IMR-90 (cell line): ENCODE measurements at regions not wholly inside any gene's neighbourhood (a gene's known extent, or its start where the extent isn't known, plus 50 kb on each side); places are given as distances from the start of the nearest gene placed in this dataset.

Experiments
- ATAC-seq: fragments of 200-7000 bp; cut with Tn5 transposase; 2 replicates; pipeline ENCODE4 v1.9.1; 2020; ENCODE audit warnings: low read depth, mild to moderate bottlenecking, moderate library complexity
- BruUV-seq: library from RNA; stranded (reverse); fragments of 400-500 nt; replicated peaks from 2 replicates; lab custom pipeline; 2021; lab: Mats Ljungman, UMichigan
- CTCF ChIA-PET: fragments of 300-600 bp; formaldehyde crosslinking; extraction: SDS; loops from one replicate; lab custom pipeline; 2021; ENCODE audit warnings: antibody characterized with exemption; lab: Yijun Ruan, JAX
- POLR2A ChIA-PET: fragments of 300-600 bp; sonication (Branson Sonifier 250); formaldehyde crosslinking; loops from one replicate; lab custom pipeline; 2022; ENCODE audit warnings: antibody characterized with exemption; ENCODE audit not compliant: unreplicated experiment; lab: Charles Lee
- DNase-seq: peaks from one replicate; pipeline ENCODE4 v3.0.0; 2013
- H2AFZ ChIP-seq: replicated peaks from 2 replicates; pipeline ENCODE3; 2013; ENCODE audit warnings: low read length, mild to moderate bottlenecking; ENCODE audit not compliant: poor library complexity
- H2AK5ac ChIP-seq: 2 replicates; pipeline ENCODE4 v1.6.1; 2013; ENCODE audit warnings: low read depth, low read length, inconsistent platforms
- H2AK9ac ChIP-seq: replicated peaks from 2 replicates; pipeline ENCODE3; 2013; ENCODE audit warnings: mild to moderate bottlenecking, low read depth, low read length, moderate library complexity; ENCODE audit not compliant: poor library complexity
- H2BK120ac ChIP-seq: 2 replicates; pipeline ENCODE4 v1.6.1; 2013; ENCODE audit warnings: low read depth, low read length, inconsistent platforms
- H2BK15ac ChIP-seq: 3 replicates; pipeline ENCODE4 v1.6.1; 2013; ENCODE audit warnings: low read depth, low read length, inconsistent platforms
- H2BK20ac ChIP-seq: 2 replicates; pipeline ENCODE4 v1.6.1; 2013; ENCODE audit warnings: low read depth, mild to moderate bottlenecking, inconsistent platforms, low read length, moderate library complexity
- H2BK5ac ChIP-seq: 2 replicates; pipeline ENCODE4 v1.6.1; 2013; ENCODE audit warnings: mild to moderate bottlenecking, low read depth, low read length, inconsistent platforms; ENCODE audit not compliant: poor library complexity, severe bottlenecking
- H3K14ac ChIP-seq: replicated peaks from 2 replicates; pipeline ENCODE4 v1.6.1; 2013; ENCODE audit warnings: low read depth, low read length, inconsistent platforms
- H3K18ac ChIP-seq: 2 replicates; pipeline ENCODE4 v1.6.1; 2013; ENCODE audit warnings: low read depth, low read length, control low read depth
- H3K23ac ChIP-seq: 2 replicates; pipeline ENCODE4 v1.6.1; 2013; ENCODE audit warnings: low read depth, low read length, inconsistent platforms
- H3K27ac ChIP-seq: 2 replicates; pipeline ENCODE4 v1.5.1; 2013; ENCODE audit warnings: mild to moderate bottlenecking, control low read depth, low read length; ENCODE audit not compliant: insufficient read depth
- H3K27me3 ChIP-seq: 2 replicates; pipeline ENCODE4 v1.6.1; 2013; ENCODE audit warnings: low read length; ENCODE audit not compliant: control insufficient read depth, insufficient read depth
- H3K36me3 ChIP-seq: 2 replicates; pipeline ENCODE4 v1.6.1; 2013; ENCODE audit warnings: low read length, mixed read lengths; ENCODE audit not compliant: control insufficient read depth, insufficient read depth
- H3K4ac ChIP-seq: 2 replicates; pipeline ENCODE4 v1.6.1; 2013; ENCODE audit warnings: low read depth, low read length, inconsistent platforms
- H3K4me1 ChIP-seq: 2 replicates; pipeline ENCODE4 v1.6.1; 2013; ENCODE audit warnings: low read length, mixed read lengths; ENCODE audit not compliant: control insufficient read depth, insufficient read depth
- H3K4me2 ChIP-seq: 2 replicates; pipeline ENCODE4 v1.6.1; 2013; ENCODE audit warnings: low read depth, mild to moderate bottlenecking, control low read depth, low read length, moderate library complexity
- H3K4me3 ChIP-seq: 2 replicates; pipeline ENCODE4 v1.5.1; 2013; ENCODE audit warnings: low read depth, mild to moderate bottlenecking, control low read depth, low read length, moderate library complexity; ENCODE audit not compliant: insufficient read depth
- H3K56ac ChIP-seq: 2 replicates; pipeline ENCODE4 v1.6.1; 2013; ENCODE audit warnings: low read length, inconsistent platforms; ENCODE audit not compliant: insufficient read depth; ENCODE audit errors: extremely low read depth
- H3K79me1 ChIP-seq, 2 experiments: 2 replicates each; pipeline ENCODE4 v1.6.1; 2013; ENCODE audit warnings: low read length in 2 of 2, inconsistent platforms in 1 of 2, low read depth in 1 of 2
- H3K9ac ChIP-seq: 2 replicates; pipeline ENCODE4 v1.6.1; 2013; ENCODE audit warnings: low read depth, low read length, control low read depth
- H3K9me1 ChIP-seq: 2 replicates; pipeline ENCODE4 v1.6.1; 2013; ENCODE audit warnings: low read length, inconsistent platforms; ENCODE audit not compliant: insufficient read depth
- H3K9me3 ChIP-seq: 2 replicates; pipeline ENCODE4 v1.6.1; 2013; ENCODE audit warnings: low read length; ENCODE audit not compliant: control insufficient read depth, insufficient read depth
- H4K20me1 ChIP-seq: 2 replicates; pipeline ENCODE4 v1.6.1; 2013; ENCODE audit warnings: low read length, inconsistent platforms; ENCODE audit not compliant: insufficient read depth
- H4K5ac ChIP-seq: 2 replicates; pipeline ENCODE4 v1.6.1; 2013; ENCODE audit warnings: mild to moderate bottlenecking, low read depth, low read length, control low read depth
- H4K8ac ChIP-seq, 2 experiments: 2 replicates each; pipeline ENCODE4 v1.6.1; 2013; ENCODE audit warnings: low read depth in 2 of 2, low read length in 2 of 2, control low read depth in 1 of 2, inconsistent platforms in 1 of 2
- H4K91ac ChIP-seq: 2 replicates; pipeline ENCODE4 v1.6.1; 2013; ENCODE audit warnings: low read depth, low read length, inconsistent platforms; ENCODE audit not compliant: insufficient read depth
- FOS ChIP-seq: fragments of 150-350 bp; IDR thresholded peaks from 2 replicates; pipeline ENCODE4 v1.6.1; 2016; ENCODE audit warnings: low read depth, low read length
- WGBS, 2 experiments: methylation state at CpG; one replicate each; pipeline versions ENCODE4 v1.1.5 to v1.1.7; 2013; ENCODE audit warnings: missing lambda C conversion rate in 2 of 2; ENCODE audit not compliant: insufficient read length in 1 of 2; ENCODE audit errors: extremely low coverage in 2 of 2; 5-methylcytosine and 5-hydroxymethylcytosine counted together
- dilution Hi-C: fragments of 300-500 bp; cut with HindIII; formaldehyde crosslinking; loops from one replicate; pipeline ENCODE4 v1.14.3; 2018; ENCODE audit warnings: low sequenced_read_pairs; ENCODE audit not compliant: unreplicated experiment
- in situ Hi-C: fragments of 300-500 bp; cut with MboI; formaldehyde crosslinking; loops from 3 replicates; pipeline ENCODE4 v1.14.3; 2019; ENCODE audit warnings: low sequenced_read_pairs, inconsistent platforms, mixed read lengths
- intact Hi-C: fragments of 100-400 bp; cut with micrococcal nuclease; formaldehyde crosslinking; loops from 2 replicates; pipeline ENCODE4 v1.10.0; 2022

DNA sequence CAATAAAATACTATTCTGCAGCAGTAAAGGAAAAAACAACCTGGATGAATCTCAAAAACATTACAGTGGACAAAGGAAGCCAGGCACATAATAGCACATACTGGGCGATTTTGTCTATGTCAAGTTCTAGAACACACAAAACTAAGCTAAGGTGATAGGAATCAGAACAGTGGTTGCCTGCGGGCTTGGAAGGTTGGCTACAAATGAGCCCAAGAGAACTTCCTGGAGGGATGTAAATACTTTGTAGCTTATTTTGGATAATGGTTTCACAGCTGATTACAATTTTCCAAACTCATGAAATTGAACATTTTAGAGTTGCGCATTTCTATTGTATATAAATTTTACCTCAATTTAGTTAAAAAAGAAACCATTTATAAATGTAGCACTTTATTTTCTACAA, 67.6 kb upstream of the CES5A start:
- H3K27me3 ChIP-seq, result no peaks in the 10 kb centered on the region
- no peak overlapping the region for H2BK20ac ChIP-seq
- no peaks in the 10 kb centered on the region for H3K4me1 ChIP-seq
- dilution Hi-C loops (no loop called here), in situ Hi-C loops (loop anchor here (25.0 kb wide), 1 partner anchor 769 kb away; no protein-coding TSS in a partner anchor), intact Hi-C loops (loop anchor here (5.0 kb wide), 1 partner anchor 759 kb away; no protein-coding TSS in a partner anchor)
- H3K18ac ChIP-seq, result no peak overlapping the region
- no peaks in the 10 kb centered on the region for H3K36me3 ChIP-seq
- no peak overlapping the region for H3K27ac ChIP-seq
- no peak overlapping the region for H2BK120ac ChIP-seq
- H4K8ac ChIP-seq, result no peak overlapping the region
- WGBS, 2 experiments, result 80% methylated on average over 1 of the region's 3 CpGs; no CpG with 5 or more reads in 1 of the 2 experiments
- no peak overlapping the region for H2AK5ac ChIP-seq
- H3K79me1 ChIP-seq, result no peaks in the 10 kb centered on the region
- no peak overlapping the region for H3K4me3 ChIP-seq
- ChIA-PET POLR2A (no interaction called here), CTCF (interaction anchor here (1.2 to 4.4 kb wide), 2 partner anchors 33 to 375 kb away, joined by 3 to 19 read pairs; no protein-coding TSS in a partner anchor)
- no peak overlapping the region for H3K9ac ChIP-seq
- H2AFZ ChIP-seq, result no peak overlapping the region
- no peaks in the 10 kb centered on the region for H3K9me3 ChIP-seq
- H3K9me1 ChIP-seq, result no peaks in the 10 kb centered on the region
- no peak overlapping the region for H3K4ac ChIP-seq
- BruUV-seq, result no TSS peak
- no peak overlapping the region for H2BK15ac ChIP-seq
- TF ChIP-seq FOS, result no peak
- H3K14ac ChIP-seq, result no peak overlapping the region
- no peak overlapping the region for H4K5ac ChIP-seq
- H3K56ac ChIP-seq, result no peak overlapping the region
- no peak overlapping the region for H3K4me2 ChIP-seq
- no peak overlapping the region for H4K91ac ChIP-seq
- no peak overlapping the region for H2AK9ac ChIP-seq
- no peak for ATAC-seq
- H3K23ac ChIP-seq, result no peak overlapping the region
- no peak for DNase-seq
- no peak overlapping the region for H2BK5ac ChIP-seq
- H4K20me1 ChIP-seq, result no peaks in the 10 kb centered on the region
